ENCODE measurements at regions not wholly inside any gene's neighbourhood (a gene's known extent, or its start where the extent isn't known, plus 50 kb on each side); places are given as distances from the start of the nearest gene placed in this dataset.

GRCh38 chr2:187274146-187274545 is 173.9 kb downstream of the CALCRL start:
- H3K27me3 Mint-ChIP-seq, result no peaks in the 10 kb centered on the region
- POLR2A ChIA-PET, result no interaction called here
- intact Hi-C loops (cut with micrococcal nuclease), result no loop called here

GRCh38 chr2:187272255-187272654 is 175.8 kb downstream of the CALCRL start:
- POLR2A ChIA-PET, result no interaction called here
- Mint-ChIP-seq H3K27me3 (no peaks in the 10 kb centered on the region), H3K4me1 (no peaks in the 10 kb centered on the region), H3K4me3 (no peak overlapping the region), H3K27ac (no peak overlapping the region), H3K9me3 (peaks cover 5% of the 10 kb centered on the region), H3K36me3 (ENCODE audit: low read depth) (no peaks in the 10 kb centered on the region)
- ATAC-seq (ENCODE audit: low read depth), result no peak
- intact Hi-C loops (cut with micrococcal nuclease), result no loop called here
- CTCF ChIA-PET, result no interaction called here
- no peak for DNase-seq
- TF ChIP-seq CTCF (IDR thresholded peaks at IDR 0.05), result no peak

More at GRCh38 chr2:187274146-187274545, 173.9 kb downstream of the CALCRL start:
- H3K4me1 Mint-ChIP-seq, result no peaks in the 10 kb centered on the region
- no peak overlapping the region for H3K27ac Mint-ChIP-seq
- no peak overlapping the region for H3K4me3 Mint-ChIP-seq
- DNase-seq (no peak), ATAC-seq (ENCODE audit: low read depth) (no peak)
- no peak for TF ChIP-seq CTCF (IDR thresholded peaks at IDR 0.05)
- CTCF ChIA-PET, result no interaction called here
- no peaks in the 10 kb centered on the region for H3K36me3 Mint-ChIP-seq (ENCODE audit: low read depth)
- peaks cover 10% of the 10 kb centered on the region for H3K9me3 Mint-ChIP-seq

GRCh38 chr2:187271825-187272224 is 176.2 kb downstream of the CALCRL start:
- H3K27ac Mint-ChIP-seq, result no peak overlapping the region
- H3K36me3 Mint-ChIP-seq (ENCODE audit: low read depth), result no peaks in the 10 kb centered on the region
- no peaks in the 10 kb centered on the region for H3K4me1 Mint-ChIP-seq
- DNase-seq (no peak), ATAC-seq (ENCODE audit: low read depth) (no peak)
- CTCF ChIA-PET, result no interaction called here
- POLR2A ChIA-PET, result no interaction called here
- no peaks in the 10 kb centered on the region for H3K27me3 Mint-ChIP-seq
- no peak for TF ChIP-seq CTCF (IDR thresholded peaks at IDR 0.05)
- intact Hi-C loops (cut with micrococcal nuclease), result no loop called here
- H3K9me3 Mint-ChIP-seq, result peaks cover 4% of the 10 kb centered on the region
- no peak overlapping the region for H3K4me3 Mint-ChIP-seq

GRCh38 chr2:187266645-187267044 is 181.4 kb downstream of the CALCRL start:
- Mint-ChIP-seq H3K9me3 (peaks cover 4% of the 10 kb centered on the region), H3K4me1 (no peaks in the 10 kb centered on the region), H3K27me3 (no peaks in the 10 kb centered on the region), H3K27ac (no peak overlapping the region), H3K4me3 (no peak overlapping the region), H3K36me3 (ENCODE audit: low read depth) (no peaks in the 10 kb centered on the region)
- intact Hi-C loops (cut with micrococcal nuclease), result no loop called here
- TF ChIP-seq CTCF (IDR thresholded peaks at IDR 0.05), result no peak
- no peak for DNase-seq
- ChIA-PET CTCF (no interaction called here), POLR2A (no interaction called here)
- no peak for ATAC-seq (ENCODE audit: low read depth)

GRCh38 chr2:187266147-187266546 is 181.9 kb downstream of the CALCRL start:
- H3K36me3 Mint-ChIP-seq (ENCODE audit: low read depth), result no peaks in the 10 kb centered on the region
- no peak for DNase-seq
- ChIA-PET POLR2A (no interaction called here), CTCF (no interaction called here)
- ATAC-seq (ENCODE audit: low read depth), result no peak
- H3K27me3 Mint-ChIP-seq, result no peaks in the 10 kb centered on the region
- H3K4me1 Mint-ChIP-seq, result no peaks in the 10 kb centered on the region
- no peak overlapping the region for H3K27ac Mint-ChIP-seq
- no peak overlapping the region for H3K4me3 Mint-ChIP-seq
- H3K9me3 Mint-ChIP-seq, result peaks cover 4% of the 10 kb centered on the region
- intact Hi-C loops (cut with micrococcal nuclease), result no loop called here
- no peak for TF ChIP-seq CTCF (IDR thresholded peaks at IDR 0.05)
